GM18517 (cell line): ENCODE measurements at regions not wholly inside any gene's neighbourhood (a gene's known extent, or its start where the extent isn't known, plus 50 kb on each side); places are given as distances from the start of the nearest gene placed in this dataset.

Source experiments
- ATAC-seq: cut with Tn5 transposase; IDR thresholded peaks from one replicate; pipeline ENCODE4 v1.9.1; 2021; ENCODE audit warnings: mild to moderate bottlenecking, moderate library complexity; ENCODE audit not compliant: unreplicated experiment

DNA sequence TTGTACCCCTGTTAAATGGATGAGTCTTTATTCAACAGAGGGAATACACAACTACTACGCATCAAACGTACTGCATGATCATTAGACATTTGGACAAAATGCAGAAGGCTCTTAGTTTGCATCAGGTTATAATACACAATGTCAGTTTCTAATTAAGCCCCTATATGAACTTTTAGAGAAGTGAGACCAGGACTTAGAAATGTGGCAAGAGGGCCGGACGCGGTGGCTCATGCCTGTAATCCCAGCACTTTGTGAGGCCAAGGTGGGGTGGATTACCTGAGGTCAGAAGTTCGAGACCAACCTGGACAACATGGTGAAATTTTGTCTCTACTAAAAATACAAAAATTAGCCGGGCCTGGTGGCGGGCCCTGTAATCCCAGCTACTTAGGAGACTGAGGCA lies 76.3 kb upstream of the MGMT start:
- no peak for ATAC-seq

DNA sequence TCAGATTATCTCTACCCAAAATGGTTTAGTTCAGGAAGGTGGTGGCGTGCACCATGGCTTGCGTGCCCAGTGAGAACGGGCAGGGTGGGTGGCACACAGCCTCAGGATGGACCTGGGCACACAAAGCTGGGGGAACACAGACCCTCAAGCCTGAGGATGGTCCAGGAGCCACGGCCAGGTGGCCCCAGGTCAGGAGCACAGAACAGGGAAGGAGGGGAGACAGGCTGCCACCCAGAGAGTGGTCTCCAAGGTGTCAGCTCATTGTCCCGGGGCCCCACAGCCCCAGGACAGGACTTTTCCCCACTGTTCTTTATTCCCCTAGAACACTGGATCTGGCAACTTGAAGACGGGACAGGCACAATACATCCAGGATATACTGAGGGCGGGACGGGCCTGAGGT lies 75.6 kb upstream of the MGMT start:
- no peak for ATAC-seq

DNA sequence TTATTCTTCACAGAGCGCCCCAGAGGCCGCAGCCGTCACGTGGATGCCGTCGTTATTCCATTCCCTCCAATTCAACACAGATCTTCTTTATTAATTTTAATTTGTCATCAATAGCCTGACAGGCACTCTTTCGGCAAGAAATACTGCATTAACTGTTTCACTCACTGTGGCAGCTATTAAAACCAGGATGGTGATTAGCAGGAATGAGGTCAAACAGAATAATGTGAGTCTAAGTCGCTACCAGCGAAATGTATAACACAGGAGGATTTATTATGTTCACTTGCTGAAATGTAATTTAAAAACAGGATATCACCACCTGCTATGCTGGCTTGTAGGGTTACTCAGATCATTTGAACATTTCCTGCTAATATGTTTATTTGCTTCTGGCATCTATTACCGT lies 74.2 kb upstream of the MGMT start:
- ATAC-seq, result no peak

DNA sequence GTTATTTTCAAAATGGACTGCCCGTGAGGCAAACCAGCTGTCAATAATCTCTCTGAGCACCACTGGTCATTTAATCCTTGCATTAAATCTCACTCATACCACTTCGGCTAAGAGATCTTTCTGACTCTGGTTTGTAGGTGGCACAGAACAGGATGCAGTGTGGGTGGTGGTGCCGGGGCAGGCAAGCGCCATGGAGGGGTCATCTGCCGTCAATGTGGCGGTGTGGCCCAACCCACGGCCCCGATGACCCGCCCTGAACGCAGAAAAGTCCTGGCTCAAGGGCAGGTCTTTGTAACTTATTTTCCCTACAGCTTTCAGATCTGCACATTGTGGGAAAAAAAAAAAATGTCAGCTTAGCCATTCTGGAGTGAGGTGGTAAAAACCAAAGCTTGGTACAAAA lies 73.2 kb upstream of the MGMT start:
- no peak for ATAC-seq

DNA sequence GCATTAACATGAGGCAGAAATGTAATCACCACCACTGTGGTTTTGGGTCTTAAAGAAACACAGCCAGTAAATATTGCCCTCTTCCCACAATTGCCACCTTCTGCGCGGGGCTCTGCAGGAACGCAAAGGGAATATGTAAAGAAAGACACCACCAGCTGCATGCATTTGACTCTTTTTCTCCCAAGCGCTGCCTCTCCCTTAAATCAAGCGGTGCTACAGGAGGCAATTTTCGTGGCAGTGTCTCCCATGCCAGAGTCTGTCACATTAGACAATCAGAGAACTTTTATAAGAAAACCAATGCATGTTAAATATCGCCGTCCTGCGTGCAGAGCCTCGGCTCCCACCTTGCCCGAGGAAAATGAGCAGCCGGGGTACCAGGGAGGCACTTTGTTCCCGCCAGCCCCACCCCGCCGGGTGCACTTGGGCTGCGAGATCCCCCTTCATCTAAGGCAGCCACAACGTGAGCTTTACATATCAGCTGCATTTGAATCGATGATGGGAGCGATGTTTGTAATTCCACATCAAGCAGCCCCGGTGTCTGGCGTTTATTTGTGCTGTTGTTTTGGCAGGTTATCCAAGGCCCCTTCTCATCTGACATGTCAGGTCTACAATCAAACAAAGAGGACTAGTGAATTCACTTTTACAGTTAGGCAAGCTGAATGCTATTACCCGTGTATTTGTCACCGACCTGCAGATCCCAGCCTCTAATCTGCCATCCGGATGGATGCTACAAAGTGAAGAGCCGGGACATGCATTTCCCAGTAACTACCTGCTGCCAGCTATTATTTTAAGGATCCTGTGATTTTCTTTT lies 72.3 kb upstream of the MGMT start:
- no peak for ATAC-seq

DNA sequence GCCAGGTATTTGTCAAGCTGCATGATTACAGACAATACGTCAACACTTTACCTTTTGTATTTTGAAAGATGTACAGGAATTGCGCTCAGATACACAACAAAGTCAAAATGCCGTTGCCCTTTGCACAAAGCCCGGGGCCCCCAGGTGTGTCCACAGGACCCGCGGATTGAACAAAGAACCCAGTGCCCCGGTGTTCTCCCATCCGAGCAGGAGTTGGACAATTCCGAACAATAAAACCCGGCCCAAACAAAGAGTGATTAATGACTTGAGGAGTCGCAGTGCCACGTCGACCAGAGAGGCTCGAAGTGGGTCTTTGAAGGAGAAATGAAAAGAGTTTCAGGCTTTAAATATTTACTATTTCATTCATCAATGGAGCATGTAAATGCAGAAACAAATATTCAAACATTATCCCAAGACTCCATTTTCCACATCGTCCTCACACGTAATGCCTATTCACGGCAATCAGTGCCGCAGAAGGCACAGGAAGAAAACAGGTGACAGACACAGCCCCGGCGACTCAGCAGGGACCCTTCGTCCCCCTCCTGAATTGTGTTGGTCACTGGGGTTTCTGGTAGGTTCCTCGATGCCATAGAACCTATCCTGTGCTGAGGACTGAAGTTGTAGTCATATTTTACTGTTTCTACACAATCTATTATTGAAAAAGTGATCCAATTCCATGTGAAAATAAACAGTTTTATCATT lies 70.9 kb upstream of the MGMT start:
- ATAC-seq, result no peak

DNA sequence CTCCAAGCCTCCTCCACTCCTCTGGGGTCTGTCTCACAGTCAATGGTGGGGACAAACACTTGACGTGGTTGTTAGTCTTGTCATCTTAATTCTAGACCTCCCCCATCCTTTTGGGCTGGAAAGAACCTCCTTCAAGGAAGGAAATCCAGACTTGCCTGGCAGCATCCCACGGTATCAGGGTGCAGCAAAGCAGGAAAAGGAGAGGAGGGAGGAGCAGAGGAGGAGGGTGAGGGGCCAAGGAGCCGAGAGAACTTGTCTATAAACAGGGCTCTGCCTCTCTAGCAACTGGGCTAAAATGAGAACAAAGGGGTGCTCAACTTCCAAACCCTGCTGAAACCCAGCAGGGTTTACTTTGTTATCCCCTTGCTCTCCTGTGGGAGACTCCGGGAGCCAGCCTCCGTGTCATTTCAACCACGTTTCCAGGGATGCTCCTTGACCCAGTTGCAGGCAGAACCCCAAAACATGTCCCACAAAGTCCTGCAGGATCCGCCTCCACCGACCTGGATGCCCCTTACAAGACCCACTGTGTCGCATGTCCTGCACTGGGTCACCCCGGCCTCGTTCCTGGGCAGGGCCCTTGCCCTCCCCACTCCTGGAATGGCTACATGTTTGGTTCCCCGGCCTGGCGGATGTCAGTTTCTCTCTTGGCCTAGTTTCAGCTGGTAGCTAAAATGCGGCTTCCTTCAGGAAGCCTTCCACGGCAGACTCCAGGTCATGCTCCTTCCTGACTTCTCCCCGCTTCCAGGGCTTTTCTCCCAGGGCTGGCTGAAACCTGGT lies 69.7 kb upstream of the MGMT start:
- no peak for ATAC-seq

DNA sequence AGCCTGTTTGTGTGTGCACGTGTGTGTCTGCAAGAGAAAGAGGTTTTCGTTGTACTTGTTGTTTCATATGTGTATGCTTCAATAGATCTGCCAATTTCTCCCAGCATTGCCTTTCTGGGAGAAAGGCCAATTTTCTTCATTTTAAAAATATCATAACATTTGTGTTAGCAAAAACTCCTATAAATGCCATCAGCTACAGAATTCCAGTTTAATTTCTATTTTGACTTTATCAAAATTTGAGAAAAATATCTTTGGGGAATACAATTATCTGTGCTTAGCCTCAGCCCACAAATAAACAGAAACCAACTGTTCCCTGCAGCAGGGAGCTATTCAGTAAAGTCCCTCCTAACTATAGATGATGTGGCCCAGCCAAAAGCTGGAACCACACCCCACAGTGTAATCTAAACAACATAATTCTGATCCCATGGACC lies 68.3 kb upstream of the MGMT start:
- no peak for ATAC-seq

DNA sequence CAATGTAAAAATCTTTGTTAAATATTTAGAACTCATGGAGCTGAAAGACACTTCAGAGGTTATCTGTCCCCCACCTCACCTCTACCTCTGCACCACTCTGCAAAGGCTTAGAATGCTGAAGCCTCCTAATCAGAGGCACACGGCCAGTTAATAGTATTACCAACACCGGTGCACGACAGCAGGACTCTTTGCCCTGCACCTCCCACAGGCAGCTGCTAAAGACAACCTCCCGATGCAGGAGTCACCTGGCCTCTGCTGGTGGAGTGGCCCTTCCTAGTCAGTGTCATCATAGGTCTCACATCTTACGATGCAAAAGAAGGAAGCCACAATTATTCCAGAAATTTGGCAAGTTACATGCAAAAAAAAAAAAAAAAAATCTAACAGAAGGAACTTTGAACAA lies 66.6 kb upstream of the MGMT start:
- no peak for ATAC-seq

DNA sequence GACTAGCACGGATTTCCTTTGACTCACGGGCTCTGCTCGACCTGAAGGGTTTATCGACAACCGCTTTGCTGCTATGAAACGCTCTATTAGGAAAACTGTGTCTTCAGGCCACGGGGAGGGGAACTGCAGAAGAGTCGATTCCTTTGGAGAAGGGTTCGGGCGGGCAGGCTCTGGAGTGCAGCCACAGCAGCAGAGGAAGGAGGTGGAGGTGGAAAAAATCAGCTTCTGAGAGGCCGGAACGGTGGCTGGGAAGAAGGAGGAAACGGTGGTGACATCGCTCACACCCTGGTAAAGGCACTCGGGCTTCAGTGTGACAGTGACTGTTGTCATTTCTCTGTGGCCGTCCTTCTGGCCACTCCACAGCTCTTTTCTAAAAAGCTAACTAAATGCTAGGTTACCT lies 64.6 kb upstream of the MGMT start:
- ATAC-seq, result no peak

DNA sequence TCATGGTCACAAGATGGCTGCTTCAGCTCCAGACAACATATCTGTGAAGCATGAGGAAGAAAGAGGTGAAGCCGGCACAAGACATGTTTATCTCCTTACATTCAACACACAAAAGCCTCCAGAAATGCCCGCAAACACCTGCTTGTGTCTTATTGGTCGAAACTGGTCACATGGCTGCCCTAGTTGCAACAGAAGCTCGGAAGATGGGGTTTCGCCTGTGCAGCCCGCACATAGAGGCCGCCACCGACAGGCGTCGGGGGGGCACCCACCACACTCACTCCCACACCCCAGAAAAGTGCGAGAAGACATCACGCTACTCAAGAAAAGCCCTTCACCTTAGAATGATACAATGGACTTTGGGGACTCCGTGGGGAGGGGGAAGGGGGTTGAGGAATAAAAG lies 63.0 kb upstream of the MGMT start:
- no peak for ATAC-seq

DNA sequence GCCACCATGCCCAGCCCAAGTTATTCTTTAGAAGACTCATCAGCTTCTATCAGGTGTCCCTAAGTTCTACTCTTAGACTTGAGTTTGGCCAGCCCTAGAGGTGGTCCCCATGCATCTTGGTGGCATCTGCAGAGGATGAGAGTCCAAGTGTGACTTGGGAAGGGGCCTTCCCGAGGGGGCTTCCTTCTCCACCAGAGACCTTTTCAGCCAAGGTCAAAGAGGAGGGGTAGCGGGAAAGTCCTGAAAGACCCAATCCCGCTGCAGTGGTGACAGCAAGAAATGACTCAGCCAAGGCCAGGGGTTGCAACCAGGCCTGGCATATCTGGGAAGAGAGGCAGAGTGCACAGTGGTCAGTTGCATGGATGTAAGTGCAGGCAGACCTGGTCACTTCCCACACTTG lies 61.7 kb upstream of the MGMT start:
- no peak for ATAC-seq

DNA sequence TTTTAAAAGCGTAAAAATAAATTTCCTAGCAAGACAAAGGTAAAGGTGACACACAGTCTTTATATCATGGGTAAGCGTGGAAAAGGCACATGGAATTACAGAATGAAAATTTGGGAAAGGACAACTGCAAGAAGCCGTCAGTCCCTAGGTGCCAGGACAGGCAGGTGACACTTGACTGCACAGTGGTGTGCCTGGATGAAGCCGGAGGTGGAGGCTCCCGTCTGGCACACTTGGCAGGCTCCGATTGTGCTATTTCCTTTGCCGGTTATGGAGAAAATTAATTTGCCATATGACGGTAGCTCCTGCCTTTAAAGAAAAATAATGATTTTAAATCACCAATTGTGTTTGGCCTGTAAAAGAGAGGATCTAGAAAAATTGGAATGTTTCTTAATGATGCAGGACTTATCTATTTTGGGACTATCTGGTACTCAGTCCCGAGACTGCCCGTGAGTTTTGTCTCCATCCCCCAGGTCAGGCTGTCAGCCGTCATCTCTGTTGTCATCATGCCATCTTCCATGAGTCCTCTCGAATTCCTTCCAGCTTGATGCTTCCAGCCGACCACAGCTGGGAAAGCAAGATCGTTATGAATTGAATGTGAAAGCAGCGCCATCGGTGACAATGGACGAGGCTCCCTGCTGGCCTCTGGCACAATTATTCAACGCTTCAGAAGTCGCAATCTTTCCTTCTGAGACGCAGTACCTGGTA lies 56.2 kb upstream of the MGMT start:
- no peak for ATAC-seq

DNA sequence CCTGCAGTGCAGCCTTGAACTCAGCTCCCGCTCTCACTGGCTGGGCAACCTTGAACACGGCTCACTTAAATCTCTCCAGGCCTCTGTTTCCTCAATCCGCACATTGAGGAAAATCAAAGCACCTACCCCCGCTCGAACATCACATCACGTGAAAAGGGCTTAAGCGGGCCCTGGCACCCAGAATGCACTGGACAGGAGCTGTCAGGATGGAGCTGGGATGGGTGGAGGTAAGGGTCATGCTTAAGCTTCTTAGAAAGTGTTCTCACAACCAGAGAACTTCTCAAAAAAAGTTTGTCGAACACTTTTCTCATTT lies 55.7 kb upstream of the MGMT start:
- no peak for ATAC-seq

DNA sequence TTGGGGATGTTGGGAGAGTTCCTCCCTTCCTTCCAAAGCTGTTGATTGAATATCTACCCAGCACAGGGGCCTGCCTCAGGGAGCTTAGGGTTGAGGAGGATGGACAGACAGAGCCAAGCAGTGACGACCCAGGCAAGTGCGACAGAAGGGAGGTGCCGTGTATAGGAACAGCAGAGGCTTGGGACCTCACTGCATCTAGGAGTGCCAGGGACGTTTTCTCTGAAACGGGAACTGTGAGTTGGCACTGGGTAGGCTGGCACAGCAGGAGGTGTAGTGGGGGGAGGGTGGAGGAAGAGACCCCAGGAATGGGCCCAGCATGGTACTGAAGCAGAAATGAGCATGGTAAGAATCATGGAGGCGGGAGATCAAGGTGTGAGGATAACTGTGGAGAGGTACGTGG lies 55.3 kb upstream of the MGMT start:
- ATAC-seq, result no peak

DNA sequence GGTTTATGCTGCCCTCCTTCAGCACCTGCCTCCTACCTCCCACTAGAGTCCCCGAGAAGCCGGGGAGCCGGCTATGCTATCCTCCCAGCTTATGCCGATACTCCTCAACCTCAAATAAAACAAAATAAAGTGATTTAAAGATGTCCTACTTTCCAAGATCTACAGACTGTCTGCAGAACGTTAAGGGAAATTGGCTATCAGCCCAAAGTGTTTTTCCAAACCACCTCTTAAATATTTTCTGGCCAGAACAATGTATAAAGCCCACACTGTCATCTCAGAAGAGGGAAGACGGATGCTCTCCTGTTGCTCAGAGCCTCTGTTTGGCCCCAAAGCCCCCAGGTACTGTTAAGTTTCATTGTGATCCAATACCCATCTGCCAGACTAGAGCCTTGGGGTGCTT lies 54.0 kb upstream of the MGMT start:
- no peak for ATAC-seq

DNA sequence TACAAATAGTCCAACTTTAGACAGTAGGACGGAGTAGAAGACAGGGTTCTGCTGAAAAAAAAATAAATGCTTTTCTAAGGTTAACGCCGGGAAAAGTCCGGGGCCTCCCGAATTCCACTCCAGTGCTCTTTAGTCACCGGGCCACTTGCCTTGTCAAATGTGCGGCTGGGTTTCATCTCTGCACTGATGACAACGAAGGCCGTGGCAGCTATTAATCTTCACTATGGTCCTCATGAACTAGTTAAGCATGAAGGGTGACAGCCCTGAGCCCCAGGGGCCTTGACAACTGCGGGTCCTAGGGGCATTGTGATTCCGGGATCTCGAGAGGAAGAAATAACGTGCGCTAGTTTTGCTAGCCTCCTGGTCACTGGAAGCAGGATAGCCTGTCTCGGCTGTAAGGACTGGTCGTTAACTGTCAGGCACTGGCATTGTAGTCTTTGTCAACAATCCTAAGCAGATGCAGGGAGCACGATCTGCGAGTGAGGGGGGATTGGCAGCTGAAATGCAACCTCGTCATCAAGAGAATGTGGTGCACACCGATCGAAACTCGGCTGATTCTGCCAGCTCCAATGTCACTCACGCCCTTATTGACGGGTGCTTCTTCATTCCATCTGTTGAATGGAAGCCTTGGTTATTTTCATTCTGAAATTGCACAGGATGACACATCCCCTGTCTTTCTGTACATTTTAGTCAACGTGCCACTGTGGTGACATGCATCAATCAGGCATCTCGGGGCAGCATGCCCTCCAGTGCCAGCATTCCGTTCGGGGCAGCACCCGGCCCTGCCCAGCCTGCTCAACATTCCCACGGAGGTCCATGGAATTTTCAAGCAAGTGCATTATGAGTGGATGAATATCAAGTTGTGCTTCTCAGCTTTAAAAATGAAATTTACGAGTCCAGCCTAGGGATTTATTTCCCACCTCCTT lies 51.6 kb upstream of the MGMT start:
- ATAC-seq, result no peak

DNA sequence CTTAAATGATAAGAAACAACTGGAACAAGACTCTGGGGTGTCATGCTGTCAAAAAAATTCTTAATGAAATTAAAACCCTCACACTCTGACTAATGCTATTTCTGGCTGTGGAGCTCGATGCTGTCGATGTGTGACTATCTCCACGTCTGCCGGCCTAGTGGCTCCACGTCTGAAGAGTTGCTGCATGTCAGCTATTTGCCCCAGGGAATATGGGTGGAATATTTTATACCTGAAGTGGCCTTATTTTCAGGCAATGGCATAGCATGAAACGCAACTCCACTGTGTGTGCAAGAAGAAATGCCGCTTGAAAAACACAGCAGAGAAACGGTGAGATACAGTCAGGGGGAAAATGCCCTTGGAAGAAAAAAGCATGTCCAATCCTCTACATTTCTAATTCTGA lies 50.9 kb upstream of the MGMT start:
- ATAC-seq, result no peak

DNA sequence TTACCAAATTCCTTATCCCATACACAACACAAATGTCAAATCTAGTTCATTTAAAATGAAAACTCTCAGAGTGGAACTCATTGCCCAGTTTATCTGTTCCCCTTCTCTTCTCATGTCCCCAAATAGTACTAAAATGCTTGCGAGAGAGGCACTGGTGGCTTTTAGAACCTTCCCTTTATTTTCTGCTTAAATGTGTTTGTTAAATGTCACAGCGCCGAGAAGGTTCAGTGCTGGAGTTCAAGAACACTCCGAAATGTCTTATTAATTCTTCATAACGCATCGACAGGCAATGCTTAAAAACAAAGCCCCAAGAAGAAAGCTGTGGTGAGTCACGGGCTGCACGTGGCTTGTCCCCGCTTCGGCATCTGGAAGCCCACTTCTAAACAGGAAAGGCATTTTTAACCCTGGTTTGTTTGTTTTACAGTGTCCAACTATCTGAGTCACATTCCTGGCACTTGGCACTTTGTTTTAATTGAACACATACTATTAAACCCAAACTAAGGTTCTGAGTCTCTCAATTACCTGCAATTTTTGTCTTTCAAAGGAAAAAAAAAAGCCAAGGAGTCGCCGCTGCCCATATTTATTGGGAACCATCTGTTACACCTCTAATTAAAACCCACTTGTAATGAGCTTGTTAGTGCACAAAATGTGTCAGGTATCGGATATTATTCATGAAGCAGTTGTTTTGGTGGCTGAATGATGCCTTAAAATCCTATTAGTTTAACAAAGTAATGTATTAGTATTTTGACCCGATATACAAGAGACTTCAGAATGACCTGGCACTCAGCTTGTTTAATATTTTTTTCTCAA lies 49.9 kb upstream of the MGMT start:
- ATAC-seq, result no peak
